Esophagus squamous epithelium (tissue), 4 donors: ENCODE measurements at regions not wholly inside any gene's neighbourhood (a gene's known extent, or its start where the extent isn't known, plus 50 kb on each side); places are given as distances from the start of the nearest gene placed in this dataset.

Experiments used
- POLR2A ChIP-seq, 4 donors: fragments of 450-650 bp; IDR thresholded peaks; one replicate each; pipeline ENCODE4 v1.6.1; 2017; ENCODE audit warnings: antibody characterized with exemption in 4 of 4, mild to moderate bottlenecking in 4 of 4, moderate library complexity in 3 of 4
- TF ChIP-seq, protein P1 (sequence below), 6 experiments: fragments of 450-650 bp in 4 of 6; fragments of 200-600 bp in 2 of 6; sonication (generic) in 2 of 6; IDR thresholded peaks; one replicate each; pipeline ENCODE4 v1.5.1; 2016 to 2019; ENCODE audit warnings: antibody characterized with exemption in 6 of 6, mild to moderate bottlenecking in 4 of 6, moderate library complexity in 4 of 6

DNA sequence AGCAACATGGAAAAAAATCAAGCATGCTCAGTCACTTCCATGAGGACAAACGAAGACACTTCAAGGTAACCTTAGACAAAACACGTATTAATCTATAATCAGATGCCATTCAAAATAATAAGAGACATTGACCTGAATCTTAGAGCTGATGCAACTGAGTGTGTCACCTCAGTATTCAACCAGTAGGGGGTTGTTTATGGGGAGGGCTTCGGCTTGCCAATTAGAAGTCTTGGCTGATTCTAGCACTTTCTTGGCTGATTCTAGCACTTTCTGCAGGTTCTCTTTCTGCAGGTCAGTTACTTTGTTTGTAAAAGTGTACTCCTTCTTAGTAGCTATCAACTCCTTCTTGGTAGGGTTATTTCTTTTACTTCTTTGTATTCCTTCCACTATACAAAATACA, 317.6 kb downstream of the ENC1 start:
- TF ChIP-seq, protein P1, sequence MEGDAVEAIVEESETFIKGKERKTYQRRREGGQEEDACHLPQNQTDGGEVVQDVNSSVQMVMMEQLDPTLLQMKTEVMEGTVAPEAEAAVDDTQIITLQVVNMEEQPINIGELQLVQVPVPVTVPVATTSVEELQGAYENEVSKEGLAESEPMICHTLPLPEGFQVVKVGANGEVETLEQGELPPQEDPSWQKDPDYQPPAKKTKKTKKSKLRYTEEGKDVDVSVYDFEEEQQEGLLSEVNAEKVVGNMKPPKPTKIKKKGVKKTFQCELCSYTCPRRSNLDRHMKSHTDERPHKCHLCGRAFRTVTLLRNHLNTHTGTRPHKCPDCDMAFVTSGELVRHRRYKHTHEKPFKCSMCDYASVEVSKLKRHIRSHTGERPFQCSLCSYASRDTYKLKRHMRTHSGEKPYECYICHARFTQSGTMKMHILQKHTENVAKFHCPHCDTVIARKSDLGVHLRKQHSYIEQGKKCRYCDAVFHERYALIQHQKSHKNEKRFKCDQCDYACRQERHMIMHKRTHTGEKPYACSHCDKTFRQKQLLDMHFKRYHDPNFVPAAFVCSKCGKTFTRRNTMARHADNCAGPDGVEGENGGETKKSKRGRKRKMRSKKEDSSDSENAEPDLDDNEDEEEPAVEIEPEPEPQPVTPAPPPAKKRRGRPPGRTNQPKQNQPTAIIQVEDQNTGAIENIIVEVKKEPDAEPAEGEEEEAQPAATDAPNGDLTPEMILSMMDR (IDR thresholded peaks at IDR 0.05) = peak in 1 of 6 experiments; percentile 7
- no peak for TF ChIP-seq POLR2A (IDR thresholded peaks at IDR 0.05)
